MM.1S (cell line): ENCODE measurements at regions not wholly inside any gene's neighbourhood (a gene's known extent, or its start where the extent isn't known, plus 50 kb on each side); places are given as distances from the start of the nearest gene placed in this dataset.

Experiments used
- CTCF ChIP-seq: fragments of 300-600 bp; sonication (generic); IDR thresholded peaks from 2 replicates; pipeline ENCODE4 v1.5.1; 2016; ENCODE audit warnings: antibody characterized with exemption, low read length, mixed read lengths
- EZH2 ChIP-seq: fragments of 300-600 bp; sonication (generic); optimal IDR thresholded peaks from 2 replicates; pipeline ENCODE3; 2017; ENCODE audit warnings: low read depth, mild to moderate bottlenecking, antibody characterized with exemption, low read length, mixed read lengths
- EZH2phosphoT487 ChIP-seq: fragments of 300-600 bp; sonication (generic); IDR thresholded peaks from 2 replicates; pipeline ENCODE4 v1.6.1; 2018; ENCODE audit warnings: antibody characterized with exemption, low read length

DNA sequence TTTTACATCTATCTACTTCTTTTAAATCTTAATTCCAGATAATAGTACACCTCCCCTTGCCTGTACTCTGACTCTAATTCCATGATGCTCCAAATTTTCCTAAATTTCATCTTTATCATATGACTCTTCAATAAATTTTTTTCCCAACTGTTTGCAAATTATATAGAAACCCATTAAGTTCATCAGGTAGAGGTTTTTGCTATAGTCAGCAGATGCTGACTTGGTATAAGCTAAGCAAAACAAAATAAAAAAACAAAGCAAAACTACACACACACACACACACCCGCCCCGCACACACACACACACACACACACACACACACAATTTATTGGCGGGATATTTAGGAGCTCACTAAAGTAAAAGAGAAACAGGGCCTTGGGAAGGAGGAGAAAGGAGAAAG, 1047.8 kb upstream of the FAM98A start:
- TF ChIP-seq CTCF, result no peak
- TF ChIP-seq EZH2, result no peak
- TF ChIP-seq EZH2phosphoT487, result no peak
